Activated CD4-positive, alpha-beta T cell treated with anti-CD3 and anti-CD28 coated beads, Interleukin-2, amount 50 U/mL, for 1 hour (primary cell): ENCODE measurements at regions not wholly inside any gene's neighbourhood (a gene's known extent, or its start where the extent isn't known, plus 50 kb on each side); places are given as distances from the start of the nearest gene placed in this dataset.
"Not testable (repeated sequence)": the region's sequence is repeated elsewhere in the genome, so short reads cannot be mapped to it uniquely, and the experiment has no call there.

Source experiments
- DNase-seq: peaks from one replicate; pipeline ENCODE4 v3.0.0-alpha.2; 2020

- DNase-seq: no peak
These were observed 2366.3 kb upstream of the C9orf72 start for GRCh38 chr9:29939559-29939958.

GRCh38 chr9:29945012-29945411, 2371.7 kb upstream of the C9orf72 start:
- DNase-seq: no peak

DNA sequence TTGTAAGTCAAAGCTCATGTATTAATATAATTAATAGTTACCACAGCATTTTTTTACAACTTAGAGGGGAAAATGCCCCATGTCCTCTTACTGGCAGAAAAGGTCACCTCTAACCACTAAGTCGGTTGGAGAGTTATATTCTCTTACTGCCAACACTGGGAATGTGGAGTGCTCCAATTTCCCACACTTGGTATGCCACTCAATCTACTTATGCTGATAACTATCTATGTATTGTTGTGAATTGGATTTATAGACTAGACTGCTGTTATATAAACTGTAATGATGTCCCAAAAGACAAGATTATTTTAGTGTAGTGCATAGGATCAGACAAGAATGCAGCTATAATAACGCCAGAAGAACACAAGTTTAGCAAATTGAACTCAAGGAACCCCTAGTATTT, 2385.2 kb upstream of the C9orf72 start:
- DNase-seq: no peak

GRCh38 chr9:29965834-29966233, 2392.6 kb upstream of the C9orf72 start:
- no peak for DNase-seq

DNA sequence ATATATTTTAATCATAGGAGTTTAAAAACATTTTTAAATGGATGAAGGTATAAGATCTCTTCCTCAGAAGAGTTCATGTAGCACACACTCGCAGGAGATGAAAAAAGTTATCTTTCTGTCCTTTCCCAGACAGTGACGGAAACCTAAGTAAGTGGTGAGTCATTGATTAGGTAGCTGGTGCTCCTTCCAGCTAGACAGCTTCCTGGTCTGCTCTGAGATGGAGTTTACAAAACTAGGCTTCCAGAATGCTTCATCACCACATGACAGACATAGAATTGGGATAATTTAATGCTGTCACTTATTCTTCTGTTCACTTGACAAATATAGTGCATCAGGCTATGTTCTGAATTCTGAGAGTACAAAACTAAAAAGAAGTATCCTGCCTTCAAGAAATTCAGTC, 2393.0 kb upstream of the C9orf72 start:
- no peak for DNase-seq

- no peak for DNase-seq
These were observed 2395.6 kb upstream of the C9orf72 start for GRCh38 chr9:29968831-29969230.

DNA sequence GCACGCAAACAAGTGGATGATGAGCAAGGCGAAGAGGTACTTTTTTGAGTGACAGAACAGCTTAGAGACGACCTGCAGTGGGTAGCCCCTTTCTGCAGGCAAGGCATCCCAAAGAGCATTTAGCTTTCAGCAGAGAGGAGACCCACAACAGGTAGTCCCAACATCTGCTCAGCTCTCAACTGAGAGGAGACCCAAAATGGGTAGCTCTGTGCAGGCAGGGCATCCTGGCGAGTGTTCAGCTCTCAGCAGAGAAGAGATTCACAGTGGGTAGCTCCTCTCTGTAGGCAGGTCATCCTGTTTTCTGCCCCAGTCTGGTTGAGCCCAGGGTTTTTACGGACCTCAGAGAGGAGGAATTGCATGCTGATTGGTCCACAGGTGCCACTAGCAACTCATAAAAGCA, 2396.1 kb upstream of the C9orf72 start:
- no peak for DNase-seq

DNA sequence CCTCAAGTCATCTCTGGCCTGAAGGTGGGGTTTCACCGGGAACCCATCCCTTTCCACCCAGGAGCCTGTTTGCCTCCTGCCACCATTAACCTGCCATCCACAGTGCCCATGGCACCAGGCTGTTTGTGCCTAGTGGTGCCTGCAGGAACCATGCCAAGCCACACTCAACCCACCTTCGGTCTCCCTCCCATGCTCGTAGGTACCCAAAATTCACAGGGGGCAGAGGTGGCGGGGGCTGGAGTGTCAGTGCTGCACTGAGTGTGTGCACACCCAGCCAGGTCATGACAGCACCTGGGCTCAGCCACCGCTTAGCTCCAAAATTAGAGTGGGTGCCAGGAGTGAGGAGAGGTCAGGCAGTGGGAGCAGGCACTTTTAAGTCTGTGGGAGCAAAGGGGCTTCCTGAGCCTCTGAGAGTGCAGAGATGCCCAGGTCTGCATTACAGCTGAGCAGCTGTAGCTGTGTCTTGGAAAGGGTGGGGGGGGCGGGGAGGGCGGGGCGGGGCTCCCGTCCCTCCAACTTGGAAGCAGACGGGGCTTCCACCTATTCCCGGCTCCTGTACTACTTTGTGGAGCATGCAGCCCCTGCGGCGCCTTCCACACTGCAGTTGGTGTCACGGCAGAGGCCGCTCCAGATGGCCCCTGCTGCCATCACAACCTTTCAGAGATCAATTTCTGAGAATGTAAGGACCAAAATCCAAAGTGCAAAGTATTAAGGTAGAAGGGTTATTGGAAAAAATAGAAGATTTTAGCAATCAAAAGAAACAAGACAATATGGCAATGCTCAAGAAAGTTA, 2396.8 kb upstream of the C9orf72 start:
- DNase-seq: no peak

- no peak for DNase-seq
These were observed 2400.9 kb upstream of the C9orf72 start for GRCh38 chr9:29974197-29974596.

- no peak for DNase-seq
These were observed 2403.7 kb upstream of the C9orf72 start for GRCh38 chr9:29976981-29977380.

- DNase-seq: no peak
These were observed 2403.4 kb upstream of the ACO1 start for GRCh38 chr9:29981013-29981412.

GRCh38 chr9:29999645-30000044, 2384.8 kb upstream of the ACO1 start:
- DNase-seq: no peak

DNA sequence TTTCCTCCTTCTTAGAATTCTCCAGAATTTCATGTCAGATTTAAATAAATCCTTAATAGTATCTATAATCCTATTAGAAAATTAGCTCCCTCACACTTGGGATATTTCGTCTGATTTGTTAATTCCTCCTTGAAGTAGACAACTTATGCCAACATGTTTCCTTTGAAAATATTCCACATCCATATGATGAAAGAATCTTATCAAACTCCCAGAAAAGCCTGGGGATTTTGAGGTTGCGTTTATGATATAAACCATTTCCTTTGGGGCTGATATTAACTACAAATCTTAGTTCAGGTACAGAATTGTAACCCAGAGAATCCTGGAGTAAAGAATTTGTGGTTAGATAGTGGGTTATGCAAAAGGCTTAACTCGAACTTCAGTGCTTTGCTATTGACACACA, 2373.8 kb upstream of the ACO1 start:
- no peak for DNase-seq

GRCh38 chr9:30012622-30013021, 2371.8 kb upstream of the ACO1 start:
- DNase-seq: no peak

DNA sequence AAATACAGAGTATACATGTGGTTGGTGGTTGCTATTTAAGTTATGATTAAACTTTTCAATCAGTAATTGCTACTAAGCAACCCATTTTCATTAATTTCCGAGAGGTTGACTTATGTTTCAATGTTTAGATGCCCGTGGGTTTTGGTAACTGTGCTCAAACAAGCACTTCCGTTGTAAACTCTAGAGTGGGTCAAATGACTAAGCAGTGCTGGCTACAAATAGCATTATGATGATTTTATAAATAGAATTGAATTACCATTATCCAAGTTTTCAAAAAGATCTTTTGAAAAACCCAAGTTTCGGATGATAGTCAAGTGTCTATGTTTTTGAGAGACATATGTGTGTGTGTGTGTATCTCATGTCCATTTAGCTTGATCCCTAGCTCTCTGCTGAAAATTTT, 2369.4 kb upstream of the ACO1 start:
- no peak for DNase-seq

GRCh38 chr9:30020161-30020560, 2364.3 kb upstream of the ACO1 start:
- no peak for DNase-seq

DNA sequence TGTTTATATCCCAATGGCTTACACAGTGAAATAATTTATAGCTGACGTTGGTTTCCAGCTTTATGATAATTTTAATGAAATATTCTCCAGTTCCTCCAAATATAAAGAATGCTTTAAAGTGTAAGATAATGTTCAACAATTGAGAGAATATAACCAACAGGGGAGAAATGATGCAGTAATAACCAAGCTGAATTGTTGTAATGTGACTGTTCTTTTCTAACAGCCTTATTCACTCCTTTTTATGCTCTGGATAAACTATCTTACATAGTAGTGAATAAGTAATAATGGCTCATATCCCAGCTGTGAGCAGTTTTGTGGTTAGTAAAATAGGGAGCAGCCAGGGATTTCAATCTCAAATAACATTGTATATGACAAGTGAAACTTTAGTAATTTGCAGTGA, 2348.7 kb upstream of the ACO1 start:
- no peak for DNase-seq

- no peak for DNase-seq
These were observed 2347.9 kb upstream of the ACO1 start for GRCh38 chr9:30036558-30036957.

- no peak for DNase-seq
These were observed 2344.7 kb upstream of the ACO1 start for GRCh38 chr9:30039712-30040111.

- no peak for DNase-seq
These were observed 2336.0 kb upstream of the ACO1 start for GRCh38 chr9:30048396-30048795.

- no peak for DNase-seq
These were observed 2326.0 kb upstream of the ACO1 start for GRCh38 chr9:30058463-30058862.

GRCh38 chr9:30060976-30061375, 2323.5 kb upstream of the ACO1 start:
- no peak for DNase-seq

DNA sequence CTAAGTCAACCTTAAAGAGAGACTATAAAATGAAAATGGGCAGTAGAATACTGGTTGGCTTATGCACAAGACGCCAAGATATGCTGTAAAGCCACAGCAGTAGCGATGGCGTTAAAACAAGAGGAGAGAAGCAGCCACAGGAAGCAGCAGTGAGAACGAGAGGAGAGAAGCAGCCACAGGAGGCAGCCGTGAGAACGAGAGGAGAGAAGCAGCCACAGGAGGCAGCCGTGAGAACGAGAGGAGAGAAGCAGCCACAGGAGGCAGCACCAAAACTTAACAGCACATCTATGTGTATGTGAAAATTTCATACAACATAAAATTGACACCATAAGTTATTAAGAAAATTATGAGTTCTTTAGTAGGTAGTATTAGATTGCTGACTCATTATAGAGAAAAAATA, 2318.6 kb upstream of the ACO1 start:
- DNase-seq: no peak

GRCh38 chr9:30069236-30069635, 2315.2 kb upstream of the ACO1 start:
- DNase-seq: not testable (repeated sequence)

DNA sequence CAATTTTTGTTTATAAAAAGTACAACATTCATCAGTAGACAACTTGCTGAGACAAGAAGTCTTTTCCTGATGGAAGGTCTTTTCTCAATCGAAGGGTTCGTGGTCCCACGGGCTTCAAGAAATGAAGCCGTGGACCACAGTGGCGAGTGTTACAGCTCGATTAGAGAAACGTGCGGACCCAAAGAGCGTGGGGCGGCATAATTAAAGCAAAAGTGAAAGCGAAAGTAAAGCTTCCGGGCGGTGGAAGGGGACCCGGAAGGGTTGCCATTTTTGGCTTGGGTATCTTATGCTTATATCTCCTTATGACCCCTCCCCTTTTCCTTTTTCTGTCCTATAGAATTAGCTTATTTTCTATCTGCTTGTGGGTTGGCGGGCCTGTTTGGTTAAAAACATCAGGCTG, 2309.4 kb upstream of the ACO1 start:
- no peak for DNase-seq
